T-helper 2 cell treated with Interferon-gamma antibody and Interleukin-4, amounts not matched to agents 100 ng/mL and 5 ng/mL, for 36 hours (primary cell): ENCODE measurements at regions not wholly inside any gene's neighbourhood (a gene's known extent, or its start where the extent isn't known, plus 50 kb on each side); places are given as distances from the start of the nearest gene placed in this dataset.

Experiments
- intact Hi-C: fragments of 100-400 bp; cut with micrococcal nuclease; formaldehyde crosslinking; loops from one replicate; pipeline ENCODE4 v1.15.1; 2023

DNA sequence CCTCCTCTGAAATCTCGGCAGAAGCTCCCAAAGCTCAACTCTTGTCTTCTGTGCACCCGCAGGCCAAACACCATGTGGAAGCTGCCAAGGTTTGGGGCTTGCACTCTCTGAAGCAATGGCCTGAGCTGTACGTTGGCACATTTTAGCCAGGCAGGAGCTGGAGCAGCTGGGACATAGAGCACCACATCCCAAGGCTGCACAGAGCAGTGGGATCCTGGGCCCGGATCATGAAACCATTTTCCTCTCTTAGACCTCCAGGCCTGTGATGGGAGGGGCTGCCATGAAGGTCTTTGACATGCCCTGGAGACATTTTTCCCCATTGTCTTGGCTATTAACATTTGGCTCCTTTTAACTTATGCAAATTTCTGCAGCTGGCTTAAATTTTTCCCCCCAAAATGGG is 567.1 kb upstream of the ZNF608 start:
- intact Hi-C loops, result no loop called here

- intact Hi-C loops, result no loop called here
These were observed 568.9 kb upstream of the ZNF608 start for GRCh38 chr5:125315306-125315705.

GRCh38 chr5:125316391-125316790 is 570.0 kb upstream of the ZNF608 start:
- intact Hi-C loops, result no loop called here

DNA sequence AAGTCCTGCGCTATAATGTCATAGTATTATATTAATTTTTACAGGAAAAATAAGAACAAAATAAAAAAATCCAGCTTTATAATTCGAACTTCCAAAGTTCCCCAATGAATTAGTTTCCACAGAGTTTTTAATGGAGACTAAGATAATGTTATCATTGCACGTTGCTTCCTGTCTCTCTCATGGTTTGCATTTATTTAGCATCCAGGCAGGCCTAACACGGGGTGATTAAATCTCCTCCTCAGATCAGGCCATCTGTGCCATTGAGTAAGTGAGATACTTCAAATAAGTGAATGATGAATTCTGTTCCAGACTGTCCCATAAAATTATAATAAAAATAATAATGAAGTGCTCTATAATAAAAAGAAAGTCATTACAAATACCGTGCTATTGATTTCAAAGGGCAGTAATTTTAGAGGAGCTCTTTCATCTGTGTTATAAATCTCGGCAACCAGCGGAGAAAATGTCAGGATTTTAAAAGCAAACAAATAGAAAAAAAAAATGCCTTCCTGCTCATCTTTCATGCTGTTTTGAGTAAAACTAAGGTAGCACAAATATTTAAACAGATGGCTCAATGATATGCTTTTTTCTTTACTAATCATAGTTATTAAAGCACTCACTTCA is 570.6 kb upstream of the ZNF608 start:
- intact Hi-C loops, result no loop called here

DNA sequence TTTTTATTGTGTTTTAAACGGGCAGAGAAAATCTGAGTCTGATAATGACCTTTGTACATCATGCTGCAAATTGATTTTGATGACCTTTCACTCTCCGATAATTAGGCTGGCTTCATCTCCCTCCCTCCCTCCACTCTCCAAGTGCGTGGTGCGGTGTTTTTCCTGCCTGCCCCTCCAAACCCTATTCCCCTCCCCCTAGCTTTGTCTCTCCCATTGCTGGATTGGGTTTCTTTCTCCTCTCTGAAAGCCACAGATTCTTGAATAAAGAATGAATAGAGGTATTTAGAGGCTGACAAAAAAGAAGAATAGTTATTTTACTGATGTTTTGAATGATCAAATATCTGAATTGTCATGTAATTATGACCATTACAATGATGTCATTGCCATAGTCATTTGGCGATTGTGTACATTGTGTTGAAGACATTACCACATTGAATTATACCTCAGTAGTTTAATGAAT is 571.1 kb upstream of the ZNF608 start:
- intact Hi-C loops, result no loop called here

- intact Hi-C loops, result no loop called here
These were observed 575.2 kb upstream of the ZNF608 start for GRCh38 chr5:125321654-125322053.

DNA sequence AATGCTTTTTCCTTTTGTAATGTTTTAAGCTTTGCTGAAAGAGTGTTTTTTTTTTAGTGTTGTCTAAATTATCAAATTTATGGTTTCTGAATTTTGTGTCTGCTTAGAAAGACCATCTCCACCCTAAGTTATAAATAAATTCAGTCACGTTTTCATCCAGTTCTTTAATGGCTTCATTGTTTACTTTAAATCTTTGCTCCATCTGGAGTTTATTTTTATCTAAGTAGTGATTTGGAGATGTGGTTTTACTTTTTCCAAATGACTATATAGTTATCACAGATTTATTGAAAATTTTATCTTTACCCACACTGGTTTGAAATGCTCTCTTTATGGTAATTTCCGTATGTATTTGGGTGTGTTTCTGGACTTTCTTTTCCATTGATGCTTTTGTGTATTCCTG is 577.2 kb upstream of the ZNF608 start:
- intact Hi-C loops, result no loop called here

DNA sequence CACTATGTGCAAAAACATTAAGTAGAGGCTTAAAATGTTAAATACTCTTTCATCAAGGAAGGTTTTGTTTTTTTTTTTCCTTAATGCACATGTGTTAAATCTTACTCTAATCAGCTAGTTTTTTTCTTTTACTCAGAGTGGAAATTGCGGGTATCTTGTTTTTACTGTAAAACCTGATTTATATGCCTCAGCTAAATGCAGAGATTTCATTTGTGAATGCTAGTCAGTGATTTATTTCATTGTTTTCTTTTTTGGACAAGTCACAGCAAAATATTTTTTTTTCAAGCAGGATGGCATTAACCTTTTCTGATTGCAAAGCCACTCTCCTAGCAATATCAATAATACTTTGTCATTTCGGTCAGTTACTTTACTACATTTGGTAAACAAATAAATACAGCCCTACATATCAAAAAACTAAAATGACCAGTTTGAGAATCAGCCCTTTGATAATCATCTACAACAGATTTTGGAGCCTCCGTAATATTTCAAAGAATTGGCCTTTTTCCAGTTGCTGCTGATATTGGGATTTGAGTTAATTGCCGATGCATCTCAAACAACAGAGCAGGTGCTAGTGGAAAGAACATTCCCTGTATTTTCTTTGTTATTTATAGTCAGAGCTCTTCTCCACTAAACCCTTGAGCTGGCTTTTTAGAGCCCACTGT is 579.2 kb upstream of the ZNF608 start:
- intact Hi-C loops, result no loop called here

DNA sequence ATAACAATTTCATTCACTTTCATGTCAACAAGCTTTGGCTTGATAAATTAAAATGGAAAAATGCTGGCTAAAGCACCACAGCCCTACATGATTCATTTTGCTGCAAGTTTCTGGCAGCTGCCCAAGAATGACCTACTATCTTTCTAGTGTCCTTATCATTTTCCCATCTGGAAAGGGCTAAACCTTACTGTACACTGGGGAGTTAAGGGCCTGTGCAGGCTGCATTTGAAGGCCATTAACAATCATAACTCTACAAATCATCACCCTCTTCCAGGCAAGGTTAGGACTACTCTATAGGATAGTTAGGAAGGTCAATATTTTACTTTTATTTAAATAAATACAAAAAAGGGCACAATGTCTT is 579.7 kb upstream of the ZNF608 start:
- intact Hi-C loops, result no loop called here

DNA sequence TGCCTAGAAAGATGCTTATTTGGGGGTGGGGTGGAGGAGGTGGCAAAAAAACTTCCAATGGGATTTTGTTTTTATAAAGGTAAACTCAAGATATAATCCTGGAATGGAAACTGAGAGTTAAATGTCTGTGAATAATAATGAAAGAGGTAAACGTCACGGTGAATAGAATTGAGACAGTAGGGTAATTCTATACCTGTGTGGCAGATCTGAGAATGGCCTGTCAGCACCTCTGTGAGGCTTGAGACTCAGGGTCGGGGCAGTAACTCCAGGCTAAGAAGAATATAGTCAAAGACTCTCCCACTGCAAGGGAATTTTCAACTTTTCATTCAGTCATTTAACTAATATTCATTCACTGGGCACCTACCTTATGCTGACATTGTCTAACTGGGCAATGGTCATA is 581.2 kb upstream of the ZNF608 start:
- intact Hi-C loops, result no loop called here

DNA sequence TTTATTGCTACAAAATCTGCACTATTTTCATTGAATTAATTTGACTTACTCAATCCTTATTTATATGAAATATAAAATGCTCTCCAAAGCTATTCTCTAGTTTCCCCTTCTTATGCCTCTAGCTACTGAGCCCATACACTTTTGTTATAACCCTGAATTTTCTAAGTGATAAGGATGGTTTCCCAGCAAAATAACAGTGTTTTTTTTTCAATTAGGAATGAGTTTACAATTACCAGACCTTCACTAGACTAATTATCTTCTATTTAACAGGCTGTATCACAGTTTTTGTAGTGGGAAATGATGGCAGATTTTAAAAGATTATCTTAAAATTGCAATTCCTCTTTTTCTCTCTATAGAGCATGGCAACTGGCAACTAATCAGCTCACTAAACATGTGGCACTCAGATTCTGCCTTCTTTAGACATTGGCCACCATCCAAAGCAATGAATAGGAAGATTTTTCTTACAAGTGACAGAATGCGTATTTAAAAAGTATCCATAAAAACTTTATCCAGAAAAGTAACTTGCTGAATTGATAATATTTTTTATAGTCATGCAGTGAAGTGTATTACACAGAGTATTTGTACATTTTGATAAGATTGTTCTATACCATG is 585.7 kb upstream of the ZNF608 start:
- intact Hi-C loops, result no loop called here

DNA sequence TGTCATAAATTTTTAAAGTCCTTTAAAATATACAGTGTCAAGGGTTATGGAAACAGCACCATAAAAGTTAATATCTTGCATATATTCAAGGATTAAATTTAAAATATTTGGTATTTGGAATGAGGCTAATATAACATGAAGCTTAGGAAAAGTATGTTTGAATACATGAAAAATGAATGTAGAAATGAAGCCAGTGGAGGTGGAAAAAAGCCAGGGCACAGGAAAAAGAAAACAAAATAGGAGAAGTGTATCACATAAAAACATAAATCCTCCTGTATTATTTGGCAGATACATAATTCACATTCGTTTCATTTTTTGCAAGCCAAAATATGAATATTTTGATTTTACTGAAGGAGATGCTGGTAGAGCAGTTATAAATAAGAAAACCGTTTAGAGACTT is 587.0 kb upstream of the ZNF608 start:
- intact Hi-C loops, result no loop called here

DNA sequence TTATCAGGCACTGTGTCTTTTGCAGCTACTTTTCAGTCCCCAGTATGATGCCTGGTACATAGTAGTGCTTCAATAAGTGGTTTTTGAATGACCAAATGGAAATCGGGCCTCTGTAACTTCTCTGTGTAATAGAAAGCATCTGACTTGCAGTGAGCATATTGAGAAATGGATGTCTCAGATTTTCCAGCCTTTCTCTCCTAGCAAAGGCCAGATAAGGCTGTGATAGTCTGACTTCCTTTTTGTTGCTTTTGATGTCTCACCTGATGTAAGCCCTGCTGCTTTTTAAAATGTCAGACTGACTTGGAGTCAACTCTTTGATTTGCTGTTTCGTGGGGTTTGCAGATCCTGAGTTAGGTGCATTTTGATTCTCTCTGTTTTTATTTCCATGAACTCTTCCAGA is 590.0 kb upstream of the ZNF608 start:
- intact Hi-C loops, result no loop called here

DNA sequence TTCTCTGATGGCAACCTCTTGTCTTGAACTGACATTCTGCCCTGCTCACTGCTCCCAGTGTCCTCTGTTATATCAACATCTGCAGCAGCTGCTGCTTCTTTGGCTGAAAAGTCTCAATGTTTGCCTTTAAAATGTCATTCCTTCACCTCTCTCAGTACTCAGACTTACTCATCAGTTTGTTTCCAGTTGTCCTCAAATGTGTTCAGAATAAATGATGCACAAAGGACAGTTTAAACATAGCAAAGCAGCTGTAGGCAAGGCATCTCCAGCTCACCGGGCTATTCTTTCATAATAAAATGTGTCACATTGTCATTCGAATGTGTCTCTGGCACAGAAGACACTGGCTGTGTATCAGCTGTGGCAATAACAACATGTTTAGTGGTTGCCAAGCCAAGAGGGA is 590.9 kb upstream of the ZNF608 start:
- intact Hi-C loops, result no loop called here

- intact Hi-C loops, result no loop called here
These were observed 592.2 kb upstream of the ZNF608 start for GRCh38 chr5:125338440-125339174.

DNA sequence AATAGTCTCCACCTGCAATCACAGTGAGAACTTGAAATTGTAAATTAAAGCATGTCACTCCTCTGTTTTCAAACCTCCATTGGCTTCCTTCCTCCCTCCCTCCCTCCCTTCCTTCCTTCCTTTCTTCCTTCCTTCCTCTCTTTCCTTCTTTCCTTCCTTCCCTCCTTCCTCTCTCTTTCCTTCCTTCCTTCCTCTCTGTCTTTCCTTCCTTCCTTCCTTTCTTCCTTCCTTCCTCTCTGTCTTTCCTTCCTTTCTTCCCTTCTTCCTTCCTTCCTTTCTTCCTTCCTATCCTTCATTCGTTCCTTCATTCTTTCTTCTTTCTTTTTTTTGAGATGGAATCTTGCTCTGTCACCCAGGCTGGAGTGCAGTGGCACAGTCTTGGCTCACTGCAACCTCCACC is 595.0 kb upstream of the ZNF608 start:
- intact Hi-C loops, result no loop called here

- intact Hi-C loops, result no loop called here
These were observed 596.6 kb upstream of the ZNF608 start for GRCh38 chr5:125343015-125343414.

- intact Hi-C loops, result no loop called here
These were observed 599.9 kb upstream of the ZNF608 start for GRCh38 chr5:125346316-125346715.

- intact Hi-C loops, result no loop called here
These were observed 601.8 kb upstream of the ZNF608 start for GRCh38 chr5:125348221-125348692.

DNA sequence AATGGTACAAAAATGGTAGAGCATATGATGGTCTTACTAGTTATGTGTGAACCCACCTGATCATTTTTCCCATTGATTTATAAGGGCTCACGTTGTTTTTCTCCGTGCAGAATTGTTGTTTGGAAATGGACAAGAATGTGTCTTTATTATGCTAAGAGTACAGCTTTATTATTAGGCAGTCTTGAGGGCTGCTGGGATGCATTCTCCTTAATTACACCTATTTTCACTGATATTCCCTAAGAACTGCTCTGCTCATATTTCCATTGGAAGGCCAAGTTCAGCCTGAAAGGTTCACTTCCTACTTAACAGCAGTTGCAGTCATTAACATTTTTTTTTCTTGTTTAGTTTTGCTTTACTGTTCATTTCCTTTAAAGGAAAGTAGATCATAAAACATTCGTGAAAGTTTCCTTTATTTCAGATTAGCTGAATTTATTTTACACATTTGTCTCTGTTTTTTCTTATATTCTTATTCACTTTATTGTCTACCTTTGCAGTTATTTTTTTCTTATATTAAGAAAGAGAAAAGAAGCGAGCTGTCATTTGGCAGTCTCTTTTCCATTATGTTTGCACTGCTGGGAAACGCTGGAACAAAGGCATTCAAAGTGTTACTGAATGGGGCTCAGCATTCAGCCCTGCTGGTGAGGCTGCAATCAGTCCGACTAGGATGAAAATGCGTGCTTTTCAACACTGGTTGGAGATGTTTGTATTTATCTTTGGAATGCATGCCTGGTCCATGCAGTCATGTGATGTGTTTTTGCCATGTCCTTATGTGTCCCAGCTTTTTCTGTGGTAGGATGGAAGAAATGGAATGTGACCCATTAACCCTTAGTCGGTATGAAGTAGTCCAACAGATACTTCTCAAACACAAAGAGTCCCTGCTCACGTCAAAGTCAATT is 602.7 kb upstream of the ZNF608 start:
- intact Hi-C loops, result no loop called here

GRCh38 chr5:125357660-125358059 is 611.2 kb upstream of the ZNF608 start:
- intact Hi-C loops, result no loop called here
